SU-DHL-6 (cell line): ENCODE measurements at regions not wholly inside any gene's neighbourhood (a gene's known extent, or its start where the extent isn't known, plus 50 kb on each side); places are given as distances from the start of the nearest gene placed in this dataset.

Source experiments
- H2AFZ ChIP-seq: fragments of 200-600 bp; sonication (generic); 2 replicates; pipeline ENCODE4 v1.6.1; 2014; ENCODE audit warnings: low read depth, mild to moderate bottlenecking, moderate library complexity, mixed read lengths, antibody characterized with exemption, low read length; ENCODE audit not compliant: severe bottlenecking
- H3F3A ChIP-seq: fragments of 200-600 bp; shearing (Covaris generic); 2 replicates; pipeline ENCODE4 v1.6.0; 2016; ENCODE audit warnings: antibody characterized with exemption, mild to moderate bottlenecking; ENCODE audit not compliant: insufficient read depth
- H3K27ac ChIP-seq: fragments of 200-600 bp; sonication (generic); 2 replicates; pipeline ENCODE4 v1.5.1; 2016; ENCODE audit warnings: low read depth, mild to moderate bottlenecking, low read length, moderate library complexity, mixed read lengths
- H3K27me3 ChIP-seq: fragments of 200-600 bp; sonication (generic), shearing (Covaris generic); 2 replicates; pipeline ENCODE4 v1.6.0; 2014; ENCODE audit warnings: mild to moderate bottlenecking, low read length
- H3K36me3 ChIP-seq: fragments of 200-600 bp; sonication (generic); 2 replicates; pipeline ENCODE4 v1.6.1; 2014; ENCODE audit warnings: mild to moderate bottlenecking, low read length, mixed read lengths
- H3K4me2 ChIP-seq: fragments of 300-600, 200-600 bp; shearing (Covaris generic), sonication (generic); 2 replicates; pipeline ENCODE4 v1.6.0; 2014; ENCODE audit warnings: low read length, low read depth, mild to moderate bottlenecking; ENCODE audit not compliant: poor library complexity, severe bottlenecking
- H3K4me3 ChIP-seq: fragments of 200-600 bp; sonication (generic); 2 replicates; pipeline ENCODE4 v1.5.1; 2014; ENCODE audit warnings: antibody characterized with exemption, low read length, mild to moderate bottlenecking, mixed read lengths; ENCODE audit not compliant: insufficient read depth, poor library complexity, severe bottlenecking
- H3K79me2 ChIP-seq: fragments of 200-600 bp; sonication (generic); 2 replicates; pipeline ENCODE4 v1.6.1; 2014; ENCODE audit warnings: mild to moderate bottlenecking, low read length, moderate library complexity; ENCODE audit not compliant: insufficient read depth
- H3K9ac ChIP-seq: fragments of 200-600 bp; sonication (generic); 2 replicates; pipeline ENCODE4 v1.7.0; 2014; ENCODE audit warnings: mild to moderate bottlenecking, low read length
- H3K9me2 ChIP-seq: fragments of 200-600 bp; sonication (generic); replicated peaks from 2 replicates; pipeline ENCODE4 v1.6.1; 2014; ENCODE audit warnings: low read length; ENCODE audit not compliant: insufficient read depth
- H3K9me3 ChIP-seq: fragments of 200-600 bp; sonication (generic); 2 replicates; pipeline ENCODE4 v1.6.1; 2014; ENCODE audit warnings: low read length, mixed read lengths; ENCODE audit not compliant: insufficient read depth
- H4K20me1 ChIP-seq: fragments of 200-600 bp; sonication (generic); 2 replicates; pipeline ENCODE4 v1.6.1; 2014; ENCODE audit warnings: low read depth, mild to moderate bottlenecking, antibody characterized with exemption, low read length, moderate library complexity, mixed read lengths
- EZH2phosphoT487 ChIP-seq: fragments of 200-600 bp; sonication (generic), shearing (Covaris generic); conservative IDR thresholded peaks from 2 replicates; pipeline ENCODE4 v1.6.1; 2018; ENCODE audit warnings: mild to moderate bottlenecking, antibody characterized with exemption, low read length, moderate library complexity, mixed read lengths
- TF ChIP-seq, protein P1 (sequence below): fragments of 200-600 bp; sonication (generic); IDR thresholded peaks from one replicate; pipeline ENCODE4 v1.5.1; 2017; ENCODE audit warnings: antibody characterized with exemption, mild to moderate bottlenecking, low read length, moderate library complexity; ENCODE audit not compliant: insufficient read depth, poor library complexity, severe bottlenecking

DNA sequence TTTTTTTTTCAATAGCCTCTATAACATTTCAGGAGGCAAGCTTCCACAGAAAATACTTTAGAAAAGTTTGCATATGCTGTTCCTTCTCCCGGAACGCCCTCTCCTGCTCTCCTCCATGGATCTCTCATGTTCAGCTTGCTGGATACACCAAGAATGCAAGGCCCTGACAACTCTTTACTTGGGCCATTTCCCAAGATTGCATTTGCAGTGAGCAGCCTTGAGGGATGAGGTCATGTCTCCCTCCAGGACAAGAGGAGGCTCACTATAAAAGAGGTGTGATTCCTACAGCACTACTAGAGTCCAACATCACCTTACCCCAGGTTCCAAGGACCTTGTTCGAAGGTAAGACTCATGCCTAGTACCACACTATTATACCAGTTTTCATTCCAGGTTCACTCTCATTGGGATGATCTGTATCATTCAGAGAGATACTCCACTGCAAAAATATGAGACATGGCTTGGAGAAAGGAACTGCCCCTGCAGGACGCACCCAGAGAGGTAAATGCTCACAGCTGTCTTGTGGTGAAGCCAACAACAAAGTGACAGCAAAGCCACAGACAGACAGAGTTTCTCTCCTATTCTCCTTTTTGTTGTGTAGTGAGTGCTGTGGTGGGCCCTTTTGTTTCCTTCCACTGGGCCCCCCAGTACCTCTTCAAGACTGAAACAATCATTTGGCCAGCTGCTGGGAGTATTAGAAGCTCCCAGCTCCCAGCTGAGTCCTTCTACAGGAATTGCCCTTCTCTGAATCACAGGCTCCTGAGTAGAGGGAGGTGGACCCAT lies 151.7 kb upstream of the ZNF366 start:
- no peaks in the 10 kb centered on the region for H3K9me3 ChIP-seq
- no peaks in the 10 kb centered on the region for H4K20me1 ChIP-seq
- H3K36me3 ChIP-seq: no peaks in the 10 kb centered on the region
- H3K9ac ChIP-seq: no peak overlapping the region
- no peaks in the 10 kb centered on the region for H3F3A ChIP-seq
- no peaks in the 10 kb centered on the region for H3K9me2 ChIP-seq
- TF ChIP-seq EZH2phosphoT487: no peak
- TF ChIP-seq, protein P1, sequence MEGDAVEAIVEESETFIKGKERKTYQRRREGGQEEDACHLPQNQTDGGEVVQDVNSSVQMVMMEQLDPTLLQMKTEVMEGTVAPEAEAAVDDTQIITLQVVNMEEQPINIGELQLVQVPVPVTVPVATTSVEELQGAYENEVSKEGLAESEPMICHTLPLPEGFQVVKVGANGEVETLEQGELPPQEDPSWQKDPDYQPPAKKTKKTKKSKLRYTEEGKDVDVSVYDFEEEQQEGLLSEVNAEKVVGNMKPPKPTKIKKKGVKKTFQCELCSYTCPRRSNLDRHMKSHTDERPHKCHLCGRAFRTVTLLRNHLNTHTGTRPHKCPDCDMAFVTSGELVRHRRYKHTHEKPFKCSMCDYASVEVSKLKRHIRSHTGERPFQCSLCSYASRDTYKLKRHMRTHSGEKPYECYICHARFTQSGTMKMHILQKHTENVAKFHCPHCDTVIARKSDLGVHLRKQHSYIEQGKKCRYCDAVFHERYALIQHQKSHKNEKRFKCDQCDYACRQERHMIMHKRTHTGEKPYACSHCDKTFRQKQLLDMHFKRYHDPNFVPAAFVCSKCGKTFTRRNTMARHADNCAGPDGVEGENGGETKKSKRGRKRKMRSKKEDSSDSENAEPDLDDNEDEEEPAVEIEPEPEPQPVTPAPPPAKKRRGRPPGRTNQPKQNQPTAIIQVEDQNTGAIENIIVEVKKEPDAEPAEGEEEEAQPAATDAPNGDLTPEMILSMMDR: no peak
- H3K27ac ChIP-seq: no peak overlapping the region
- H3K79me2 ChIP-seq: no peaks in the 10 kb centered on the region
- H3K4me3 ChIP-seq: no peak overlapping the region
- H2AFZ ChIP-seq: no peak overlapping the region
- no peaks in the 10 kb centered on the region for H3K27me3 ChIP-seq
- H3K4me2 ChIP-seq: no peak overlapping the region

- no peaks in the 10 kb centered on the region for H3K27me3 ChIP-seq
- no peak overlapping the region for H3K4me2 ChIP-seq
- no peaks in the 10 kb centered on the region for H3K36me3 ChIP-seq
- H3K27ac ChIP-seq: no peak overlapping the region
- H3K9ac ChIP-seq: no peak overlapping the region
- H3K4me3 ChIP-seq: no peak overlapping the region
- no peak overlapping the region for H2AFZ ChIP-seq
- H3F3A ChIP-seq: no peaks in the 10 kb centered on the region
- TF ChIP-seq, protein P1: no peak
- no peak for TF ChIP-seq EZH2phosphoT487
- H3K79me2 ChIP-seq: no peaks in the 10 kb centered on the region
- no peaks in the 10 kb centered on the region for H4K20me1 ChIP-seq
- H3K9me2 ChIP-seq: no peaks in the 10 kb centered on the region
- H3K9me3 ChIP-seq: no peaks in the 10 kb centered on the region
Observed at GRCh38 chr5:72658161-72658560, 151.0 kb upstream of the ZNF366 start.

DNA sequence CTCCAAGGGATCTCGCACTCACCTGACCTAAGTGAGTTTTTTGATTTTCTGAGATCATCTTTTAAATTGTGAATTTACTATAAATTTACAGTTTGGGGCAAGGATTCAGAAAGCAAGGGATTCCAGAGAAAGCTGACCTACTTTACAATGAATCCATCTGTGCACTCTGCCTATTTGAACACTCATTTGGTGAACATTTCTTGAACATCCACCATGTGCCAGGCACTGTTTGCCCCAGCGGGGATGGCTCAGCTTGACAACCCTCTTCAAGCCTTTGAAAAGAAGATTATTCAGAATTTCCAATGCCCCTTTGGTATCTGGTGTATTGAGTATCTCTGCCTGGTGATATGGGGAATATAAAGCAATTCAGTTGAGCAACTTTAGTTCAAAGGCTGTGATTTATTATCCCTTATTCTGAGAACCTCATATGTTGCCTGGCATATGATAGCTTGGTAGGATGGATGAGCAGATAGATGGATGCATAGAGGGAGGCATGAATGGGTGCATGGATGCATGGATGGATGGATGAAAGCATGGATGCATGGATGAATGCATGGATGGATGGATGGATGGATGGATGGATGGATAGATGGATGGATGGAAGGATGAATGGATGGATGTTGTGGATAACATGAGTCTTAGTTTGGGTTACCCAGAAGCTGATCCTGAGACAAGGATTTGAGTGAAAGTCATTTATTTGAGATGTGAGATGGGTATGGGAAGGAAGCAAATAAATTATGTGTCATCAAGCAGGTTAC lies 149.7 kb upstream of the ZNF366 start:
- TF ChIP-seq EZH2phosphoT487: no peak
- H3K9me2 ChIP-seq: no peaks in the 10 kb centered on the region
- no peak overlapping the region for H3K27ac ChIP-seq
- no peaks in the 10 kb centered on the region for H3K79me2 ChIP-seq
- no peak overlapping the region for H3K4me3 ChIP-seq
- H3F3A ChIP-seq: no peaks in the 10 kb centered on the region
- no peaks in the 10 kb centered on the region for H3K9me3 ChIP-seq
- H3K9ac ChIP-seq: no peak overlapping the region
- H3K4me2 ChIP-seq: no peak overlapping the region
- no peaks in the 10 kb centered on the region for H4K20me1 ChIP-seq
- no peaks in the 10 kb centered on the region for H3K36me3 ChIP-seq
- H2AFZ ChIP-seq: no peak overlapping the region
- no peaks in the 10 kb centered on the region for H3K27me3 ChIP-seq

DNA sequence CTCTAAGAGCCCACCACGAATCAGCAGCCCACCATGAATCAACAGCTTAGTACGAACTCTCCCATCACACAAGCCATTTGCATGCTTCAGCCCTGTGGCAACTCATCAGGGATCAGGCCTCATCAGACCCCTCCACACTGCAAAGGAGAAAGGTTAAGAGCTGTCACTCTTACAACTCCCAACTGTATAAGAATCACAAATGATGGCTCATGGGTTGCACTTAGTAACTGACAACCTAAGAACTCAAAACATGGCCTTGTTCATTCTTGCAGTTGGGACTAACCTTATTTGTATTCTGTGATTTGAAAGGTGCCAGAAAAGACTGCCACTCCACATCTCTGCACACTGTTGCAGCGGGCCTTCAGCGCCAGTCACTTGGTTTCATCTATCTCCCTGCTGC lies 149.1 kb upstream of the ZNF366 start:
- Histone ChIP-seq H3K4me3 (no peak overlapping the region), H3K9me3 (no peaks in the 10 kb centered on the region), H3K79me2 (no peaks in the 10 kb centered on the region), H3K4me2 (no peak overlapping the region), H3K27me3 (no peaks in the 10 kb centered on the region), H3K36me3 (no peaks in the 10 kb centered on the region), H2AFZ (no peak overlapping the region), H3K9ac (no peak overlapping the region), H3K27ac (no peak overlapping the region), H3F3A (no peaks in the 10 kb centered on the region), H3K9me2 (no peaks in the 10 kb centered on the region), H4K20me1 (no peaks in the 10 kb centered on the region)
- no peak for TF ChIP-seq EZH2phosphoT487
- TF ChIP-seq, protein P1: no peak
